ENCODE measurements at regions not wholly inside any gene's neighbourhood (a gene's known extent, or its start where the extent isn't known, plus 50 kb on each side); places are given as distances from the start of the nearest gene placed in this dataset.

GRCh38 chr4:29278585-29278984 lies 1441.6 kb upstream of the PCDH7 start:
- DNase-seq (ENCODE audit: low read depth), result peak; percentile 48
- TF ChIP-seq CTCF (conservative IDR thresholded peaks at IDR 0.05; ENCODE audit: low read depth, low read length), result no peak
- H3K4me3 ChIP-seq (ENCODE audit: low read depth, low read length), result no peak overlapping the region

GRCh38 chr4:29289118-29289517 lies 1431.1 kb upstream of the PCDH7 start:
- DNase-seq (ENCODE audit: low read depth), result no peak
- no peak overlapping the region for H3K4me3 ChIP-seq (ENCODE audit: low read depth, low read length)
- no peak for TF ChIP-seq CTCF (conservative IDR thresholded peaks at IDR 0.05; ENCODE audit: low read depth, low read length)

GRCh38 chr4:29295280-29295679 lies 1424.9 kb upstream of the PCDH7 start:
- DNase-seq (ENCODE audit: low read depth), result peak; percentile 5
- TF ChIP-seq CTCF (conservative IDR thresholded peaks at IDR 0.05; ENCODE audit: low read depth, low read length), result no peak
- H3K4me3 ChIP-seq (ENCODE audit: low read depth, low read length), result no peak overlapping the region

DNA sequence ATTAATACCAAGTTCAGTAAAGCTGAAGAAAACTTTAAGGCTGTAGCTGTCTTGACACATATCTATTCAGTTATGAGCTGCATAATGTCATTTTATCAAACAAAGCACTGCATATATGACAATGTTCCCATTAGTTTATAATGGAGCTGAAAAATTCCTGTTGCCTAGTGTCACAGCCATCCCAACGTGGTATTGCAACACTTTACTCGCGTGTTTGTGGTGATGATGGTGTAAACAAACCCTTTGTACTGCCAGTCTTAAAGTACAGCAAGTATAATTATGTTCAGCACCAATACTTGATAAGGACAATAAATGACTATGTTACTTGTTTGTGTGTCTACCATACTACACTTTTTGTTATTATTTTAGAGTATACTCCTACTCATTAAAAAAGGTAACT lies 1415.6 kb upstream of the PCDH7 start:
- DNase-seq (ENCODE audit: low read depth), result peak; percentile 23

DNA sequence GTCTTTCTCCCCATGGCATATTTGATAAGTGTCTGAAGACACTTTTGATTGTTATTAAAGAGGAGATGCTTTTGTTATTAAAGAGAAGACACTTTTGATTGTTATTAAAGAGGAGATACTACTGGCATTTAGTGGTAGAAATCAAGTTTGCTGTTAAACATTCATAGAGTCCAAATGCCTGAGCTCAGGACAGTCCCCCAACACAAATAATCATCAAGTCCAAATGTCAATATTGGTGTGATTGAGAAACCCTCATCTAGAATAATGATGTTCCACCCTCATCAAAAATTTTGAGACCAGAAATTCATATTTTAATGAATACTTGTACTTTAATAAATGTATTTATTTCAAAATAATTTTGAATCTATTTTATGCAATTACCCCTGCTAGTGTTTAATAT lies 1412.9 kb upstream of the PCDH7 start:
- TF ChIP-seq CTCF (conservative IDR thresholded peaks at IDR 0.05; ENCODE audit: low read depth, low read length), result no peak
- no peak overlapping the region for H3K4me3 ChIP-seq (ENCODE audit: low read depth, low read length)
- no peak for DNase-seq (ENCODE audit: low read depth)

More for the DNA sequence above, 1415.6 kb upstream of the PCDH7 start:
- H3K4me3 ChIP-seq (ENCODE audit: low read depth, low read length), result no peak overlapping the region
- TF ChIP-seq CTCF (conservative IDR thresholded peaks at IDR 0.05; ENCODE audit: low read depth, low read length), result no peak

GRCh38 chr4:29307755-29308154 lies 1412.4 kb upstream of the PCDH7 start:
- no peak for TF ChIP-seq CTCF (conservative IDR thresholded peaks at IDR 0.05; ENCODE audit: low read depth, low read length)
- no peak for DNase-seq (ENCODE audit: low read depth)

GRCh38 chr4:29309050-29309449 lies 1411.1 kb upstream of the PCDH7 start:
- TF ChIP-seq CTCF (conservative IDR thresholded peaks at IDR 0.05; ENCODE audit: low read depth, low read length), result no peak
- no peak overlapping the region for H3K4me3 ChIP-seq (ENCODE audit: low read depth, low read length)
- DNase-seq (ENCODE audit: low read depth), result peak; percentile 31

More at GRCh38 chr4:29307755-29308154, 1412.4 kb upstream of the PCDH7 start:
- H3K4me3 ChIP-seq (ENCODE audit: low read depth, low read length), result no peak overlapping the region
